Gastroesophageal sphincter (tissue), 4 donors: ENCODE measurements at regions not wholly inside any gene's neighbourhood (a gene's known extent, or its start where the extent isn't known, plus 50 kb on each side); places are given as distances from the start of the nearest gene placed in this dataset.

ENCODE experiments used
- ATAC-seq: fragments of 150-250 bp; one replicate; pipeline ENCODE4 v1.9.1; 2016; ENCODE audit warnings: mild to moderate bottlenecking, moderate library complexity
- H3K27ac ChIP-seq, 4 donors: fragments of 200-600 bp; sonication (generic) in 3 of 4; 1 replicate in 3 of 4; 2 replicates in 1 of 4; pipeline ENCODE4 v1.5.1; 2016 to 2019
- H3K27me3 ChIP-seq: fragments of 200-600 bp; sonication (generic); one replicate; pipeline ENCODE4 v1.5.1; 2019
- H3K36me3 ChIP-seq, 2 donors: fragments of 200-600 bp; sonication (generic); one replicate each; pipeline ENCODE4 v1.5.1; 2019; ENCODE audit warnings: control low read depth in 1 of 2
- H3K4me1 ChIP-seq, 3 donors: fragments of 200-600 bp; sonication (generic); 1 replicate in 2 of 3; 2 replicates in 1 of 3; pipeline ENCODE4 v1.5.1; 2016 to 2019; ENCODE audit warnings: control low read depth in 2 of 3
- H3K4me3 ChIP-seq, 2 donors: fragments of 200-600 bp; sonication (generic); one replicate each; pipeline ENCODE4 v1.5.1; 2019; ENCODE audit warnings: mild to moderate bottlenecking in 1 of 2, moderate library complexity in 1 of 2
- H3K9me3 ChIP-seq, 3 donors: fragments of 200-600 bp; sonication (generic); one replicate each; pipeline ENCODE4 v1.5.1; 2017 to 2019; ENCODE audit warnings: control low read depth in 2 of 3
- CTCF ChIP-seq, 4 experiments: fragments of 200-600 bp in 2 of 4; fragments of 450-650 bp in 2 of 4; sonication (generic) in 1 of 4; IDR thresholded peaks; one replicate each; pipeline ENCODE4 v1.5.1; 2017 to 2019; ENCODE audit warnings: antibody characterized with exemption in 4 of 4, mild to moderate bottlenecking in 2 of 4, moderate library complexity in 2 of 4
- EP300 ChIP-seq: sonication (generic); formaldehyde crosslinking; IDR thresholded peaks from one replicate; pipeline ENCODE4 v1.6.1; 2017; ENCODE audit warnings: antibody characterized with exemption, mild to moderate bottlenecking
- POLR2A ChIP-seq, 2 donors: fragments of 450-650 bp; IDR thresholded peaks; one replicate each; pipeline ENCODE4 v1.6.1; 2017; ENCODE audit warnings: antibody characterized with exemption in 2 of 2, mild to moderate bottlenecking in 2 of 2, moderate library complexity in 1 of 2
- POLR2AphosphoS5 ChIP-seq: sonication (generic); formaldehyde crosslinking; IDR thresholded peaks from one replicate; pipeline ENCODE4 v1.6.1; 2017; ENCODE audit warnings: antibody characterized with exemption
- WGBS, 2 donors: methylation state at CpG; one replicate each; pipeline ENCODE4 v1.1.5; 2018; ENCODE audit warnings: low coverage in 1 of 2; 5-methylcytosine and 5-hydroxymethylcytosine counted together

GRCh38 chr2:120984452-120985173 lies 248.9 kb downstream of the GLI2 start:
- Histone ChIP-seq H3K9me3 (no peaks in the 10 kb centered on the region), H3K4me1 (no peaks in the 10 kb centered on the region), H3K36me3 (peaks cover 0 to 84% of the 10 kb centered on the region in 2 donors), H3K27ac (no peak overlapping the region), H3K4me3 (no peak overlapping the region), H3K27me3 (no peaks in the 10 kb centered on the region)
- 77 to 90% methylated on average over 2 to 4 of the region's 28 CpGs for WGBS, 2 donors
- no peak for ATAC-seq
- TF ChIP-seq EP300 = no peak
- TF ChIP-seq CTCF (IDR thresholded peaks at IDR 0.05) = no peak
- TF ChIP-seq POLR2A (IDR thresholded peaks at IDR 0.05) = no peak
- TF ChIP-seq POLR2AphosphoS5 = no peak

- TF ChIP-seq EP300 (no peak), POLR2AphosphoS5 (no peak), CTCF (IDR thresholded peaks at IDR 0.05) (no peak), POLR2A (IDR thresholded peaks at IDR 0.05) (no peak)
- H3K9me3 ChIP-seq = no peaks in the 10 kb centered on the region
- H3K27me3 ChIP-seq = no peaks in the 10 kb centered on the region
- no peak overlapping the region for H3K4me3 ChIP-seq
- peaks cover 0 to 86% of the 10 kb centered on the region in 2 donors for H3K36me3 ChIP-seq
- 100% methylated on average over 1 of the region's 12 CpGs for WGBS, 2 donors
- H3K4me1 ChIP-seq = no peaks in the 10 kb centered on the region
- H3K27ac ChIP-seq = no peak overlapping the region
- ATAC-seq = no peak
These were observed 249.7 kb downstream of the GLI2 start for GRCh38 chr2:120985174-120985996.

- Histone ChIP-seq H3K4me1 (no peaks in the 10 kb centered on the region), H3K9me3 (no peaks in the 10 kb centered on the region), H3K27ac (no peak overlapping the region), H3K36me3 (peaks cover 0 to 94% of the 10 kb centered on the region in 2 donors), H3K4me3 (no peak overlapping the region), H3K27me3 (no peaks in the 10 kb centered on the region)
- no peak for TF ChIP-seq CTCF (IDR thresholded peaks at IDR 0.05)
- TF ChIP-seq POLR2A (IDR thresholded peaks at IDR 0.05) = no peak
- TF ChIP-seq EP300 = no peak
- no peak for TF ChIP-seq POLR2AphosphoS5
- WGBS, 2 donors = 73 to 93% methylated on average over 3 of the region's 27 CpGs
- ATAC-seq = no peak
These were observed 250.5 kb downstream of the GLI2 start for GRCh38 chr2:120985997-120986651.

- no peak for ATAC-seq
- H3K9me3 ChIP-seq = no peaks in the 10 kb centered on the region
- no peak overlapping the region for H3K4me3 ChIP-seq
- no peaks in the 10 kb centered on the region for H3K4me1 ChIP-seq
- peaks cover 0 to 95% of the 10 kb centered on the region in 2 donors for H3K36me3 ChIP-seq
- no peak overlapping the region for H3K27ac ChIP-seq
- TF ChIP-seq CTCF (IDR thresholded peaks at IDR 0.05) (no peak), EP300 (no peak), POLR2AphosphoS5 (no peak), POLR2A (IDR thresholded peaks at IDR 0.05) (no peak)
- 100% methylated on average over 2 of the region's 9 CpGs for WGBS, 2 donors
- no peaks in the 10 kb centered on the region for H3K27me3 ChIP-seq
These were observed 251.4 kb downstream of the GLI2 start for GRCh38 chr2:120986898-120987650.
